LNCaP clone FGC (cell line): ENCODE measurements at regions not wholly inside any gene's neighbourhood (a gene's known extent, or its start where the extent isn't known, plus 50 kb on each side); places are given as distances from the start of the nearest gene placed in this dataset.

Experiments
- DNase-seq: peaks from one replicate; pipeline ENCODE4 v3.0.0-alpha.2; 2011; ENCODE audit warnings: low read depth
- H3K4me3 ChIP-seq: 2 replicates; pipeline ENCODE4 v1.5.1; 2011; ENCODE audit warnings: mild to moderate bottlenecking, low read depth, low read length, control low read depth
- CTCF ChIP-seq: IDR thresholded peaks from 2 replicates; pipeline ENCODE4 v1.5.1; 2012; ENCODE audit warnings: mild to moderate bottlenecking; ENCODE audit not compliant: control insufficient read depth, insufficient read depth; ENCODE audit errors: extremely low read depth

- DNase-seq = no peak
- TF ChIP-seq CTCF = no peak
- H3K4me3 ChIP-seq = no peak overlapping the region
Observed at GRCh38 chr6:818196-818595, 125.3 kb upstream of the EXOC2 start.

- no peak for DNase-seq
- no peak overlapping the region for H3K4me3 ChIP-seq
- no peak for TF ChIP-seq CTCF
Observed at GRCh38 chr6:816510-817084, 123.7 kb upstream of the EXOC2 start.

GRCh38 chr6:815348-815738, 122.4 kb upstream of the EXOC2 start:
- no peak for DNase-seq
- H3K4me3 ChIP-seq = no peak overlapping the region
- TF ChIP-seq CTCF = no peak

- no peak for TF ChIP-seq CTCF
- H3K4me3 ChIP-seq = no peak overlapping the region
- DNase-seq = no peak
Observed at GRCh38 chr6:814378-815347, 121.7 kb upstream of the EXOC2 start.

GRCh38 chr6:811831-812230, 118.9 kb upstream of the EXOC2 start:
- no peak for DNase-seq
- no peak for TF ChIP-seq CTCF
- H3K4me3 ChIP-seq = no peak overlapping the region

- no peak overlapping the region for H3K4me3 ChIP-seq
- no peak for DNase-seq
- no peak for TF ChIP-seq CTCF
Observed at GRCh38 chr6:811191-811590, 118.3 kb upstream of the EXOC2 start.
